ENCODE measurements at regions not wholly inside any gene's neighbourhood (a gene's known extent, or its start where the extent isn't known, plus 50 kb on each side); places are given as distances from the start of the nearest gene placed in this dataset.

GRCh38 chr20:48541581-48542071 lies 286.2 kb downstream of the PREX1 start:
- no peaks in the 10 kb centered on the region for H3K4me1 ChIP-seq (ENCODE audit: insufficient read depth, low read length)
- H3K27me3 ChIP-seq (ENCODE audit: insufficient read depth, low read length) = no peaks in the 10 kb centered on the region
- H3K9me3 ChIP-seq (ENCODE audit: low read depth, low read length) = no peaks in the 10 kb centered on the region
- H3K4me3 ChIP-seq (ENCODE audit: low read length) = no peak overlapping the region

- Histone ChIP-seq H3K4me1 (ENCODE audit: insufficient read depth, low read length) (no peaks in the 10 kb centered on the region), H3K9me3 (ENCODE audit: low read depth, low read length) (no peaks in the 10 kb centered on the region), H3K4me3 (ENCODE audit: low read length) (no peak overlapping the region), H3K27me3 (ENCODE audit: insufficient read depth, low read length) (no peaks in the 10 kb centered on the region)
These were observed 288.9 kb downstream of the PREX1 start for GRCh38 chr20:48538856-48539255.

- H3K4me1 ChIP-seq (ENCODE audit: insufficient read depth, low read length) = no peaks in the 10 kb centered on the region
- H3K4me3 ChIP-seq (ENCODE audit: low read length) = no peak overlapping the region
- no peaks in the 10 kb centered on the region for H3K27me3 ChIP-seq (ENCODE audit: insufficient read depth, low read length)
- no peaks in the 10 kb centered on the region for H3K9me3 ChIP-seq (ENCODE audit: low read depth, low read length)
These were observed 289.6 kb downstream of the PREX1 start for GRCh38 chr20:48538058-48538825.

GRCh38 chr20:48536206-48536605 lies 291.6 kb downstream of the PREX1 start:
- Histone ChIP-seq H3K4me3 (ENCODE audit: low read length) (no peak overlapping the region), H3K27me3 (ENCODE audit: insufficient read depth, low read length) (no peaks in the 10 kb centered on the region), H3K9me3 (ENCODE audit: low read depth, low read length) (no peaks in the 10 kb centered on the region), H3K4me1 (ENCODE audit: insufficient read depth, low read length) (no peaks in the 10 kb centered on the region)

- Histone ChIP-seq H3K4me3 (ENCODE audit: low read length) (no peak overlapping the region), H3K9me3 (ENCODE audit: low read depth, low read length) (no peaks in the 10 kb centered on the region), H3K4me1 (ENCODE audit: insufficient read depth, low read length) (no peaks in the 10 kb centered on the region), H3K27me3 (ENCODE audit: insufficient read depth, low read length) (no peaks in the 10 kb centered on the region)
These were observed 292.2 kb downstream of the PREX1 start for GRCh38 chr20:48535556-48535955.

GRCh38 chr20:48532028-48532427 lies 295.8 kb downstream of the PREX1 start:
- H3K4me1 ChIP-seq (ENCODE audit: insufficient read depth, low read length) = no peaks in the 10 kb centered on the region
- H3K4me3 ChIP-seq (ENCODE audit: low read length) = no peak overlapping the region
- H3K27me3 ChIP-seq (ENCODE audit: insufficient read depth, low read length) = no peaks in the 10 kb centered on the region
- no peaks in the 10 kb centered on the region for H3K9me3 ChIP-seq (ENCODE audit: low read depth, low read length)

- H3K27me3 ChIP-seq (ENCODE audit: insufficient read depth, low read length) = no peaks in the 10 kb centered on the region
- H3K4me1 ChIP-seq (ENCODE audit: insufficient read depth, low read length) = no peaks in the 10 kb centered on the region
- no peak overlapping the region for H3K4me3 ChIP-seq (ENCODE audit: low read length)
- no peaks in the 10 kb centered on the region for H3K9me3 ChIP-seq (ENCODE audit: low read depth, low read length)
These were observed 296.3 kb downstream of the PREX1 start for GRCh38 chr20:48531505-48531904.

GRCh38 chr20:48530957-48531356 lies 296.8 kb downstream of the PREX1 start:
- Histone ChIP-seq H3K9me3 (ENCODE audit: low read depth, low read length) (no peaks in the 10 kb centered on the region), H3K4me1 (ENCODE audit: insufficient read depth, low read length) (no peaks in the 10 kb centered on the region), H3K27me3 (ENCODE audit: insufficient read depth, low read length) (no peaks in the 10 kb centered on the region), H3K4me3 (ENCODE audit: low read length) (no peak overlapping the region)

- no peaks in the 10 kb centered on the region for H3K4me1 ChIP-seq (ENCODE audit: insufficient read depth, low read length)
- H3K9me3 ChIP-seq (ENCODE audit: low read depth, low read length) = no peaks in the 10 kb centered on the region
- no peaks in the 10 kb centered on the region for H3K27me3 ChIP-seq (ENCODE audit: insufficient read depth, low read length)
- no peak overlapping the region for H3K4me3 ChIP-seq (ENCODE audit: low read length)
These were observed 299.5 kb downstream of the PREX1 start for GRCh38 chr20:48528346-48528745.

GRCh38 chr20:48527771-48528170 lies 300.0 kb downstream of the PREX1 start:
- no peaks in the 10 kb centered on the region for H3K27me3 ChIP-seq (ENCODE audit: insufficient read depth, low read length)
- no peaks in the 10 kb centered on the region for H3K4me1 ChIP-seq (ENCODE audit: insufficient read depth, low read length)
- no peaks in the 10 kb centered on the region for H3K9me3 ChIP-seq (ENCODE audit: low read depth, low read length)

GRCh38 chr20:48526936-48527335 lies 300.9 kb downstream of the PREX1 start:
- no peak overlapping the region for H3K4me3 ChIP-seq (ENCODE audit: low read length)
- no peaks in the 10 kb centered on the region for H3K4me1 ChIP-seq (ENCODE audit: insufficient read depth, low read length)
- no peaks in the 10 kb centered on the region for H3K9me3 ChIP-seq (ENCODE audit: low read depth, low read length)
- no peaks in the 10 kb centered on the region for H3K27me3 ChIP-seq (ENCODE audit: insufficient read depth, low read length)

More at GRCh38 chr20:48527771-48528170, 300.0 kb downstream of the PREX1 start:
- no peak overlapping the region for H3K4me3 ChIP-seq (ENCODE audit: low read length)

GRCh38 chr20:48525400-48525799 lies 302.4 kb downstream of the PREX1 start:
- H3K27me3 ChIP-seq (ENCODE audit: insufficient read depth, low read length) = no peaks in the 10 kb centered on the region
- no peak overlapping the region for H3K4me3 ChIP-seq (ENCODE audit: low read length)
- H3K9me3 ChIP-seq (ENCODE audit: low read depth, low read length) = no peaks in the 10 kb centered on the region
- H3K4me1 ChIP-seq (ENCODE audit: insufficient read depth, low read length) = no peaks in the 10 kb centered on the region

- Histone ChIP-seq H3K9me3 (ENCODE audit: low read depth, low read length) (no peaks in the 10 kb centered on the region), H3K27me3 (ENCODE audit: insufficient read depth, low read length) (no peaks in the 10 kb centered on the region), H3K4me3 (ENCODE audit: low read length) (no peak overlapping the region), H3K4me1 (ENCODE audit: insufficient read depth, low read length) (no peaks in the 10 kb centered on the region)
These were observed 303.2 kb downstream of the PREX1 start for GRCh38 chr20:48524582-48524981.

GRCh38 chr20:48523191-48523995 lies 304.4 kb downstream of the PREX1 start:
- H3K4me1 ChIP-seq (ENCODE audit: insufficient read depth, low read length) = no peaks in the 10 kb centered on the region
- H3K9me3 ChIP-seq (ENCODE audit: low read depth, low read length) = no peaks in the 10 kb centered on the region
- no peaks in the 10 kb centered on the region for H3K27me3 ChIP-seq (ENCODE audit: insufficient read depth, low read length)
- no peak overlapping the region for H3K4me3 ChIP-seq (ENCODE audit: low read length)

- Histone ChIP-seq H3K9me3 (ENCODE audit: low read depth, low read length) (no peaks in the 10 kb centered on the region), H3K27me3 (ENCODE audit: insufficient read depth, low read length) (no peaks in the 10 kb centered on the region), H3K4me1 (ENCODE audit: insufficient read depth, low read length) (no peaks in the 10 kb centered on the region), H3K4me3 (ENCODE audit: low read length) (no peak overlapping the region)
These were observed 306.7 kb downstream of the PREX1 start for GRCh38 chr20:48521121-48521520.
